ENCODE measurements at regions not wholly inside any gene's neighbourhood (a gene's known extent, or its start where the extent isn't known, plus 50 kb on each side); places are given as distances from the start of the nearest gene placed in this dataset.

GRCh38 chr3:94972066-94972465 is 909.2 kb downstream of the NSUN3 start:
- Histone ChIP-seq H3K9ac (ENCODE audit: insufficient read depth in 1 of 2, low read depth in 2 of 2, low read length in 2 of 2) (no peak overlapping the region), H3K79me2 (ENCODE audit: control insufficient read depth, insufficient read depth, low read length) (no peaks in the 10 kb centered on the region), H4K20me1 (replicated peaks; ENCODE audit: control insufficient read depth, insufficient read depth, low read length) (no peaks in the 10 kb centered on the region), H3K4me3 (no peak overlapping the region), H3K27ac (ENCODE audit: extremely low read depth, low read depth, low read length) (no peak overlapping the region), H3K36me3 (ENCODE audit: control insufficient read depth, insufficient read depth, low read length) (no peaks in the 10 kb centered on the region), H2AFZ (ENCODE audit: low read depth, low read length) (no peak overlapping the region), H3K9me1 (ENCODE audit: control insufficient read depth, insufficient read depth, low read length) (no peaks in the 10 kb centered on the region), H3K4me2 (ENCODE audit: insufficient read depth, low read length) (no peak overlapping the region), H3K9me3 (replicated peaks; ENCODE audit: control insufficient read depth, insufficient read depth, low read depth, low read length) (no peaks in the 10 kb centered on the region), H3K4me1 (replicated peaks in 1 of 2; ENCODE audit: control insufficient read depth in 2 of 2, insufficient read depth in 2 of 2, low read length in 2 of 2) (no peaks in the 10 kb centered on the region), H3K27me3 (ENCODE audit: control insufficient read depth in 2 of 2, insufficient read depth in 2 of 2, low read length in 2 of 2) (no peaks in the 10 kb centered on the region)
- POLR2A ChIA-PET, result no interaction called here
- in situ Hi-C loops (cut with MboI) (no loop called here), intact Hi-C loops (cut with micrococcal nuclease) (no loop called here)
- ATAC-seq, result no peak
- BruUV-seq (replicated peaks), result no TSS peak
- DNase-seq (ENCODE audit: extremely low read depth in 1 of 4, low spot score in 3 of 4), result no peak
- WGBS (ENCODE audit: insufficient coverage, low coverage, missing lambda C conversion rate), result 30% methylated on average over 1 of the region's 1 CpG
- no peak for FAIRE-seq
- TF ChIP-seq ZNF589 (CRISPR knock-in tag; IDR thresholded peaks at IDR 0.05; ENCODE audit: low read depth) (no peak), ZNF212 (CRISPR knock-in tag; IDR thresholded peaks at IDR 0.05) (no peak), NR2C2 (CRISPR knock-in tag; IDR thresholded peaks at IDR 0.05) (no peak), NR2C2 (tag; IDR thresholded peaks at IDR 0.05) (no peak), EGR1 (conservative IDR thresholded peaks at IDR 0.05) (no peak), SMAD2 (IDR thresholded peaks at IDR 0.05; ENCODE audit: low read depth, low read length) (no peak), PURB (CRISPR knock-in tag; IDR thresholded peaks at IDR 0.05; ENCODE audit: low read depth) (no peak), EP300 (IDR thresholded peaks at IDR 0.05; ENCODE audit: low read length) (no peak), MAZ (CRISPR knock-in tag; conservative IDR thresholded peaks at IDR 0.05 in 1 of 2, IDR thresholded peaks at IDR 0.05 in 1 of 2) (no peak), NELFE (IDR thresholded peaks at IDR 0.05; ENCODE audit: insufficient read depth, insufficient read length) (no peak), RBM17 (IDR thresholded peaks at IDR 0.05; ENCODE audit: borderline replicate concordance, low read depth, low read length) (no peak), RFX7 (CRISPR knock-in tag; IDR thresholded peaks at IDR 0.05) (no peak), ZNF445 (CRISPR knock-in tag; IDR thresholded peaks at IDR 0.05; ENCODE audit: low read depth) (no peak), ZNF24 (IDR thresholded peaks at IDR 0.05) (no peak), POLR2H (tag; IDR thresholded peaks at IDR 0.05; ENCODE audit: low read depth) (no peak), ZNF77 (CRISPR knock-in tag; IDR thresholded peaks at IDR 0.05) (no peak)
- TF ChIP-seq, protein P1, sequence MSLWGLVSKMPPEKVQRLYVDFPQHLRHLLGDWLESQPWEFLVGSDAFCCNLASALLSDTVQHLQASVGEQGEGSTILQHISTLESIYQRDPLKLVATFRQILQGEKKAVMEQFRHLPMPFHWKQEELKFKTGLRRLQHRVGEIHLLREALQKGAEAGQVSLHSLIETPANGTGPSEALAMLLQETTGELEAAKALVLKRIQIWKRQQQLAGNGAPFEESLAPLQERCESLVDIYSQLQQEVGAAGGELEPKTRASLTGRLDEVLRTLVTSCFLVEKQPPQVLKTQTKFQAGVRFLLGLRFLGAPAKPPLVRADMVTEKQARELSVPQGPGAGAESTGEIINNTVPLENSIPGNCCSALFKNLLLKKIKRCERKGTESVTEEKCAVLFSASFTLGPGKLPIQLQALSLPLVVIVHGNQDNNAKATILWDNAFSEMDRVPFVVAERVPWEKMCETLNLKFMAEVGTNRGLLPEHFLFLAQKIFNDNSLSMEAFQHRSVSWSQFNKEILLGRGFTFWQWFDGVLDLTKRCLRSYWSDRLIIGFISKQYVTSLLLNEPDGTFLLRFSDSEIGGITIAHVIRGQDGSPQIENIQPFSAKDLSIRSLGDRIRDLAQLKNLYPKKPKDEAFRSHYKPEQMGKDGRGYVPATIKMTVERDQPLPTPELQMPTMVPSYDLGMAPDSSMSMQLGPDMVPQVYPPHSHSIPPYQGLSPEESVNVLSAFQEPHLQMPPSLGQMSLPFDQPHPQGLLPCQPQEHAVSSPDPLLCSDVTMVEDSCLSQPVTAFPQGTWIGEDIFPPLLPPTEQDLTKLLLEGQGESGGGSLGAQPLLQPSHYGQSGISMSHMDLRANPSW (CRISPR knock-in tag; IDR thresholded peaks at IDR 0.05), result no peak
- TF ChIP-seq, protein P2, sequence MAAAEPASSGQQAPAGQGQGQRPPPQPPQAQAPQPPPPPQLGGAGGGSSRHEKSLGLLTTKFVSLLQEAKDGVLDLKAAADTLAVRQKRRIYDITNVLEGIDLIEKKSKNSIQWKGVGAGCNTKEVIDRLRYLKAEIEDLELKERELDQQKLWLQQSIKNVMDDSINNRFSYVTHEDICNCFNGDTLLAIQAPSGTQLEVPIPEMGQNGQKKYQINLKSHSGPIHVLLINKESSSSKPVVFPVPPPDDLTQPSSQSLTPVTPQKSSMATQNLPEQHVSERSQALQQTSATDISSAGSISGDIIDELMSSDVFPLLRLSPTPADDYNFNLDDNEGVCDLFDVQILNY (CRISPR knock-in tag; IDR thresholded peaks at IDR 0.05), result no peak
- TF ChIP-seq, protein P3, sequence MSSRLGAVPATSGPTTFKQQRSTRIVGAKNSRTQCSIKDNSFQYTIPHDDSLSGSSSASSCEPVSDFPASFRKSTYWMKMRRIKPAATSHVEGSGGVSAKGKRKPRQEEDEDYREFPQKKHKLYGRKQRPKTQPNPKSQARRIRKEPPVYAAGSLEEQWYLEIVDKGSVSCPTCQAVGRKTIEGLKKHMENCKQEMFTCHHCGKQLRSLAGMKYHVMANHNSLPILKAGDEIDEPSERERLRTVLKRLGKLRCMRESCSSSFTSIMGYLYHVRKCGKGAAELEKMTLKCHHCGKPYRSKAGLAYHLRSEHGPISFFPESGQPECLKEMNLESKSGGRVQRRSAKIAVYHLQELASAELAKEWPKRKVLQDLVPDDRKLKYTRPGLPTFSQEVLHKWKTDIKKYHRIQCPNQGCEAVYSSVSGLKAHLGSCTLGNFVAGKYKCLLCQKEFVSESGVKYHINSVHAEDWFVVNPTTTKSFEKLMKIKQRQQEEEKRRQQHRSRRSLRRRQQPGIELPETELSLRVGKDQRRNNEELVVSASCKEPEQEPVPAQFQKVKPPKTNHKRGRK (tag; IDR thresholded peaks at IDR 0.05), result no peak
- CTCF ChIA-PET (ENCODE audit: low intra/inter-chr PET ratio), result no interaction called here

Measured in K562 (cell line).